ENCODE measurements at regions not wholly inside any gene's neighbourhood (a gene's known extent, or its start where the extent isn't known, plus 50 kb on each side); places are given as distances from the start of the nearest gene placed in this dataset.

- no peak overlapping the region for H3K4me3 ChIP-seq (ENCODE audit: low read length)
- no CpG with 5 or more reads among the region's 5 CpGs for WGBS (ENCODE audit: insufficient coverage)
- no peaks in the 10 kb centered on the region for H3K9me3 ChIP-seq (replicated peaks; ENCODE audit: control insufficient read depth, low read depth, low read length)
- no peaks in the 10 kb centered on the region for H3K27me3 ChIP-seq (ENCODE audit: control insufficient read depth, insufficient read depth, low read length)
- H3K36me3 ChIP-seq (ENCODE audit: control insufficient read depth, insufficient read depth, low read length) = no peaks in the 10 kb centered on the region
- peak; percentile 92 for DNase-seq
- peaks cover 6% of the 10 kb centered on the region for H3K4me1 ChIP-seq (ENCODE audit: control insufficient read depth, insufficient read depth, low read length)
- peak overlapping the region; percentile 43 for H3K27ac ChIP-seq (ENCODE audit: low read length)
Observed at GRCh38 chr15:93515256-93516051, 426.4 kb upstream of the RGMA start.

- Histone ChIP-seq H3K4me3 (ENCODE audit: low read length) (no peak overlapping the region), H3K36me3 (ENCODE audit: control insufficient read depth, insufficient read depth, low read length) (no peaks in the 10 kb centered on the region), H3K27ac (ENCODE audit: low read length) (no peak overlapping the region), H3K4me1 (ENCODE audit: control insufficient read depth, insufficient read depth, low read length) (no peaks in the 10 kb centered on the region), H3K27me3 (ENCODE audit: control insufficient read depth, insufficient read depth, low read length) (no peaks in the 10 kb centered on the region), H3K9me3 (replicated peaks; ENCODE audit: control insufficient read depth, low read depth, low read length) (no peaks in the 10 kb centered on the region)
- 92% methylated on average over 10 of the region's 11 CpGs for WGBS (ENCODE audit: insufficient coverage)
- no peak for DNase-seq
Observed at GRCh38 chr15:93506646-93507045, 417.6 kb upstream of the RGMA start.

- no peaks in the 10 kb centered on the region for H3K4me1 ChIP-seq (ENCODE audit: control insufficient read depth, insufficient read depth, low read length)
- no peaks in the 10 kb centered on the region for H3K27me3 ChIP-seq (ENCODE audit: control insufficient read depth, insufficient read depth, low read length)
- no peak overlapping the region for H3K27ac ChIP-seq (ENCODE audit: low read length)
- no peaks in the 10 kb centered on the region for H3K9me3 ChIP-seq (replicated peaks; ENCODE audit: control insufficient read depth, low read depth, low read length)
- 86% methylated on average over 16 of the region's 16 CpGs for WGBS (ENCODE audit: insufficient coverage)
- DNase-seq = no peak
- H3K36me3 ChIP-seq (ENCODE audit: control insufficient read depth, insufficient read depth, low read length) = no peaks in the 10 kb centered on the region
- no peak overlapping the region for H3K4me3 ChIP-seq (ENCODE audit: low read length)
Observed at GRCh38 chr15:93505506-93505905, 416.5 kb upstream of the RGMA start.

GRCh38 chr15:93501946-93502345 is 412.9 kb upstream of the RGMA start:
- no peak for DNase-seq
- H3K27me3 ChIP-seq (ENCODE audit: control insufficient read depth, insufficient read depth, low read length) = no peaks in the 10 kb centered on the region
- H3K4me1 ChIP-seq (ENCODE audit: control insufficient read depth, insufficient read depth, low read length) = no peaks in the 10 kb centered on the region
- H3K27ac ChIP-seq (ENCODE audit: low read length) = no peak overlapping the region
- no peak overlapping the region for H3K4me3 ChIP-seq (ENCODE audit: low read length)
- no CpG with 5 or more reads among the region's 2 CpGs for WGBS (ENCODE audit: insufficient coverage)
- no peaks in the 10 kb centered on the region for H3K9me3 ChIP-seq (replicated peaks; ENCODE audit: control insufficient read depth, low read depth, low read length)
- no peaks in the 10 kb centered on the region for H3K36me3 ChIP-seq (ENCODE audit: control insufficient read depth, insufficient read depth, low read length)

GRCh38 chr15:93500155-93500554 is 411.1 kb upstream of the RGMA start:
- Histone ChIP-seq H3K36me3 (ENCODE audit: control insufficient read depth, insufficient read depth, low read length) (no peaks in the 10 kb centered on the region), H3K4me3 (ENCODE audit: low read length) (no peak overlapping the region), H3K27ac (ENCODE audit: low read length) (no peak overlapping the region), H3K9me3 (replicated peaks; ENCODE audit: control insufficient read depth, low read depth, low read length) (no peaks in the 10 kb centered on the region), H3K4me1 (ENCODE audit: control insufficient read depth, insufficient read depth, low read length) (peaks cover 3% of the 10 kb centered on the region), H3K27me3 (ENCODE audit: control insufficient read depth, insufficient read depth, low read length) (no peaks in the 10 kb centered on the region)
- no CpG with 5 or more reads among the region's 2 CpGs for WGBS (ENCODE audit: insufficient coverage)
- no peak for DNase-seq

GRCh38 chr15:93497291-93497690 is 408.3 kb upstream of the RGMA start:
- WGBS (ENCODE audit: insufficient coverage) = no CpG with 5 or more reads among the region's 2 CpGs
- H3K9me3 ChIP-seq (replicated peaks; ENCODE audit: control insufficient read depth, low read depth, low read length) = no peaks in the 10 kb centered on the region

GRCh38 chr15:93496888-93497287 is 407.9 kb upstream of the RGMA start:
- Histone ChIP-seq H3K4me3 (ENCODE audit: low read length) (no peak overlapping the region), H3K4me1 (ENCODE audit: control insufficient read depth, insufficient read depth, low read length) (peaks cover 3% of the 10 kb centered on the region), H3K36me3 (ENCODE audit: control insufficient read depth, insufficient read depth, low read length) (no peaks in the 10 kb centered on the region), H3K27ac (ENCODE audit: low read length) (no peak overlapping the region), H3K27me3 (ENCODE audit: control insufficient read depth, insufficient read depth, low read length) (no peaks in the 10 kb centered on the region), H3K9me3 (replicated peaks; ENCODE audit: control insufficient read depth, low read depth, low read length) (no peaks in the 10 kb centered on the region)
- no peak for DNase-seq
- no CpG with 5 or more reads among the region's 5 CpGs for WGBS (ENCODE audit: insufficient coverage)

More at GRCh38 chr15:93497291-93497690, 408.3 kb upstream of the RGMA start:
- Histone ChIP-seq H3K27ac (ENCODE audit: low read length) (no peak overlapping the region), H3K27me3 (ENCODE audit: control insufficient read depth, insufficient read depth, low read length) (no peaks in the 10 kb centered on the region), H3K4me1 (ENCODE audit: control insufficient read depth, insufficient read depth, low read length) (peaks cover 3% of the 10 kb centered on the region), H3K4me3 (ENCODE audit: low read length) (no peak overlapping the region), H3K36me3 (ENCODE audit: control insufficient read depth, insufficient read depth, low read length) (no peaks in the 10 kb centered on the region)
- no peak for DNase-seq

- Histone ChIP-seq H3K4me1 (ENCODE audit: control insufficient read depth, insufficient read depth, low read length) (peaks cover 3% of the 10 kb centered on the region), H3K27ac (ENCODE audit: low read length) (no peak overlapping the region), H3K36me3 (ENCODE audit: control insufficient read depth, insufficient read depth, low read length) (no peaks in the 10 kb centered on the region), H3K9me3 (replicated peaks; ENCODE audit: control insufficient read depth, low read depth, low read length) (no peaks in the 10 kb centered on the region), H3K4me3 (ENCODE audit: low read length) (no peak overlapping the region), H3K27me3 (ENCODE audit: control insufficient read depth, insufficient read depth, low read length) (no peaks in the 10 kb centered on the region)
- 49% methylated on average over 2 of the region's 9 CpGs for WGBS (ENCODE audit: insufficient coverage)
- DNase-seq = peak; percentile 36
Observed at GRCh38 chr15:93495799-93496637, 407.0 kb upstream of the RGMA start.

GRCh38 chr15:93493172-93493571 is 404.2 kb upstream of the RGMA start:
- H3K9me3 ChIP-seq (replicated peaks; ENCODE audit: control insufficient read depth, low read depth, low read length) = no peaks in the 10 kb centered on the region
- H3K36me3 ChIP-seq (ENCODE audit: control insufficient read depth, insufficient read depth, low read length) = no peaks in the 10 kb centered on the region
- WGBS (ENCODE audit: insufficient coverage) = 86% methylated on average over 1 of the region's 4 CpGs
- no peak overlapping the region for H3K27ac ChIP-seq (ENCODE audit: low read length)
- H3K27me3 ChIP-seq (ENCODE audit: control insufficient read depth, insufficient read depth, low read length) = no peaks in the 10 kb centered on the region
- H3K4me1 ChIP-seq (ENCODE audit: control insufficient read depth, insufficient read depth, low read length) = peaks cover 3% of the 10 kb centered on the region
- DNase-seq = peak; percentile 65
- no peak overlapping the region for H3K4me3 ChIP-seq (ENCODE audit: low read length)

- DNase-seq = no peak
- no peaks in the 10 kb centered on the region for H3K9me3 ChIP-seq (replicated peaks; ENCODE audit: control insufficient read depth, low read depth, low read length)
- H3K4me1 ChIP-seq (ENCODE audit: control insufficient read depth, insufficient read depth, low read length) = peaks cover 9% of the 10 kb centered on the region
- no peak overlapping the region for H3K4me3 ChIP-seq (ENCODE audit: low read length)
- H3K27ac ChIP-seq (ENCODE audit: low read length) = no peak overlapping the region
- 66% methylated on average over 8 of the region's 8 CpGs for WGBS (ENCODE audit: insufficient coverage)
- no peaks in the 10 kb centered on the region for H3K36me3 ChIP-seq (ENCODE audit: control insufficient read depth, insufficient read depth, low read length)
- no peaks in the 10 kb centered on the region for H3K27me3 ChIP-seq (ENCODE audit: control insufficient read depth, insufficient read depth, low read length)
Observed at GRCh38 chr15:93491291-93491690, 402.3 kb upstream of the RGMA start.

All from muscle of leg (tissue), 3 donors.